HEK293T (cell line): ENCODE measurements at regions not wholly inside any gene's neighbourhood (a gene's known extent, or its start where the extent isn't known, plus 50 kb on each side); places are given as distances from the start of the nearest gene placed in this dataset.

ENCODE experiments used
- ARNT ChIP-seq: fragments of 450-650 bp; IDR thresholded peaks from 2 replicates; pipeline ENCODE4 v1.6.1; 2017; ENCODE audit warnings: mild to moderate bottlenecking
- BHLHE40 ChIP-seq: fragments of 450-650 bp; IDR thresholded peaks from 2 replicates; pipeline ENCODE4 v1.6.1; 2016; ENCODE audit warnings: mild to moderate bottlenecking, moderate library complexity, borderline replicate concordance
- ELF4 ChIP-seq: fragments of 450-650 bp; IDR thresholded peaks from 2 replicates; pipeline ENCODE4 v1.6.1; 2017; ENCODE audit warnings: antibody characterized with exemption
- NFRKB ChIP-seq: fragments of 450-650 bp; IDR thresholded peaks from 2 replicates; pipeline ENCODE4 v1.6.1; 2016; ENCODE audit warnings: mild to moderate bottlenecking, moderate library complexity

GRCh38 chr20:52318651-52319050, 127.1 kb upstream of the ZFP64 start:
- TF ChIP-seq ARNT = no peak
- TF ChIP-seq BHLHE40 = no peak
- TF ChIP-seq ELF4 = no peak
- no peak for TF ChIP-seq NFRKB
